Progenitor cell of endocrine pancreas (in vitro differentiated cells): ENCODE measurements at regions not wholly inside any gene's neighbourhood (a gene's known extent, or its start where the extent isn't known, plus 50 kb on each side); places are given as distances from the start of the nearest gene placed in this dataset.

Experiments
- DNase-seq: peaks from one replicate; pipeline ENCODE4 v3.0.0; 2021; ENCODE audit warnings: low spot score; ENCODE audit not compliant: unreplicated experiment
- H3K27ac Mint-ChIP-seq: 2 replicates; pipeline ENCODE4 v1.8.0; 2021; ENCODE audit warnings: mild to moderate bottlenecking, moderate library complexity, mixed read lengths
- H3K27me3 Mint-ChIP-seq: 2 replicates; pipeline ENCODE4 v1.8.0; 2021; ENCODE audit warnings: mixed read lengths
- H3K36me3 Mint-ChIP-seq: 2 replicates; pipeline ENCODE4 v1.8.0; 2022; ENCODE audit warnings: mixed read lengths; ENCODE audit not compliant: insufficient read depth
- H3K4me1 Mint-ChIP-seq: 2 replicates; pipeline ENCODE4 v1.8.0; 2021; ENCODE audit warnings: low read depth, mixed read lengths
- H3K4me3 Mint-ChIP-seq: 2 replicates; pipeline ENCODE4 v1.8.0; 2021; ENCODE audit warnings: low read depth, mild to moderate bottlenecking, moderate library complexity, mixed read lengths
- H3K9me3 Mint-ChIP-seq: 2 replicates; pipeline ENCODE4 v1.8.0; 2021; ENCODE audit warnings: low read depth, mixed read lengths
- TF ChIP-seq, protein P1 (sequence below): fragments of 200-600 bp; sonication (generic); IDR thresholded peaks from one replicate; pipeline ENCODE4 v1.5.0; 2021; ENCODE audit warnings: antibody characterized with exemption, mild to moderate bottlenecking; ENCODE audit not compliant: unreplicated experiment

DNA sequence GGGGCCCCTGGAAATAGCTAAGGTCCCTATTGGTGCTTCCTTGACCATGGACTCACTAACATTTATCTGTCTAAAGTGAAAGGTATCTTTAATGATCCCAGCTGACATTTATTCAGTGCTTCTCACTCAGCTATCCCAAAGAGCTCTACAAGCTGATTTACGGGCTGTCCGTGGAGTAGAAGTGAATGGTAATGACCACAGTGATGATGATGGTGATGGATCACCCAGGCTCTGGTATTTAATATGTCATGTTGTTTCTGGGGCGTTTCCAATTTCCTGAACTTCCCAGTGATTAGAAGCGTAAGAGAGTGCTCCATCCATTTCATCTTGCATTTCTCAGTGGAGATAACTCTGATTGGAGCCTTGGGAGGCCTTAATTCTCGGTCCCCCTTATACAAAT, 304.3 kb downstream of the HRH4 start:
- TF ChIP-seq, protein P1, sequence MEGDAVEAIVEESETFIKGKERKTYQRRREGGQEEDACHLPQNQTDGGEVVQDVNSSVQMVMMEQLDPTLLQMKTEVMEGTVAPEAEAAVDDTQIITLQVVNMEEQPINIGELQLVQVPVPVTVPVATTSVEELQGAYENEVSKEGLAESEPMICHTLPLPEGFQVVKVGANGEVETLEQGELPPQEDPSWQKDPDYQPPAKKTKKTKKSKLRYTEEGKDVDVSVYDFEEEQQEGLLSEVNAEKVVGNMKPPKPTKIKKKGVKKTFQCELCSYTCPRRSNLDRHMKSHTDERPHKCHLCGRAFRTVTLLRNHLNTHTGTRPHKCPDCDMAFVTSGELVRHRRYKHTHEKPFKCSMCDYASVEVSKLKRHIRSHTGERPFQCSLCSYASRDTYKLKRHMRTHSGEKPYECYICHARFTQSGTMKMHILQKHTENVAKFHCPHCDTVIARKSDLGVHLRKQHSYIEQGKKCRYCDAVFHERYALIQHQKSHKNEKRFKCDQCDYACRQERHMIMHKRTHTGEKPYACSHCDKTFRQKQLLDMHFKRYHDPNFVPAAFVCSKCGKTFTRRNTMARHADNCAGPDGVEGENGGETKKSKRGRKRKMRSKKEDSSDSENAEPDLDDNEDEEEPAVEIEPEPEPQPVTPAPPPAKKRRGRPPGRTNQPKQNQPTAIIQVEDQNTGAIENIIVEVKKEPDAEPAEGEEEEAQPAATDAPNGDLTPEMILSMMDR = no peak
- Mint-ChIP-seq H3K36me3 (no peaks in the 10 kb centered on the region), H3K4me1 (no peaks in the 10 kb centered on the region), H3K4me3 (no peak overlapping the region), H3K27me3 (no peaks in the 10 kb centered on the region), H3K9me3 (peaks cover 12% of the 10 kb centered on the region), H3K27ac (no peak overlapping the region)
- no peak for DNase-seq

DNA sequence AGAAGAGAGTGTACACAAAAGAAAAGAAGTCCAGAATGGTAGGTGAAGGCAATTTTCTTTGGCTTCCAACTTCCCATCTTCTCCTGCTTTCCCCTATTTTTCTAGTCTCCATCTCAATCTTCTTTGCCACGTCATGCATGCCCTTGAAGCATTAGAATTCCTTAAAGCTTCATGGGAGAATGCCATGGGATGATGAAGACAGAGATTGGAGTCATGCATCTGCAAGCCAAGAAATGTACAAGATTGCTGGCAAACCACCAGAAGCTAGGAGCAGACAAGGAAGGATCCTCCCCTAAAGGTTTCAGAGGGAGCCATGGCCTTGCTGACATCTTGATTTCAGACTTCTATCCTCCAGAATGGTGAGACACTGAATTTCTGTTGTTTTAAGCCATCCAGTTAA, 305.9 kb downstream of the HRH4 start:
- Mint-ChIP-seq H3K27me3 (peaks cover 3% of the 10 kb centered on the region), H3K4me1 (no peaks in the 10 kb centered on the region)
- DNase-seq = no peak

DNA sequence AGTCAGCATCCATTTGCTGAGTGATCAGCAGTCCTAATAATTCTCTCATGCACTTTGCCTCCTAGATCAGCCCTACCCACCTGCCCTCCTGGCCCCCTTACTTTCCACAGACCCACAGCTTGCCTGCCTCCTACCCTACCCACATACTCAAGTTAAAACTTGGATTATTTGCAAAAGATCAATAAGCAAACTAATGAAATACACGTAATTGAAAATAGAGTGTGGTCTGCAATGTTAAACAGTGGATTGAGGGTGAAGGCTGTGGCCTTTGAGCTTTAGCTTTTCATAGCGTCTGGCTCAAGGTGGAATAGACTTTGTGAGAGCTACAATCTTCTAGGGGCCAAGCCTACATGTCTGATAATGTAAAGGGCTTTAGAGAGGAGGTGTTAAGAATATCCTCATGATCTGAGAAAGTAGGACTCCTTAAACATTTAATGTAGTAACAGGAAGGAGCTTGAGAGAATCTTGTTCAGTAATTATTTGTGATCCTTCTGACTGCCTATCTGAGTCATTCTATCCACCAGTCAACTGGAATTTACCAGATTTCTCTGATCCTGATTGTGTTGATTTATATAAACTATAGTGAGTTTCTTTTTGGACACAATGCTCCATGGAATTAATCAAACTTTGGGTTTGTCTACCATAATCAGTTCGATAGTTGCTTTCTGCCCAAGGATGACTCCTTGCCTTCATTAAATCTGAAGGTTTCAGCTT, 310.0 kb downstream of the HRH4 start:
- H3K27me3 Mint-ChIP-seq = peaks cover 3% of the 10 kb centered on the region
- no peak for DNase-seq
- H3K36me3 Mint-ChIP-seq = no peaks in the 10 kb centered on the region
- H3K4me3 Mint-ChIP-seq = no peak overlapping the region
- TF ChIP-seq, protein P1 = no peak
- peaks cover 3% of the 10 kb centered on the region for H3K9me3 Mint-ChIP-seq
- H3K27ac Mint-ChIP-seq = no peak overlapping the region
- H3K4me1 Mint-ChIP-seq = no peaks in the 10 kb centered on the region

More for the DNA sequence above, 305.9 kb downstream of the HRH4 start:
- Mint-ChIP-seq H3K9me3 (peaks cover 6% of the 10 kb centered on the region), H3K27ac (no peak overlapping the region), H3K36me3 (no peaks in the 10 kb centered on the region), H3K4me3 (no peak overlapping the region)
- TF ChIP-seq, protein P1 = no peak

DNA sequence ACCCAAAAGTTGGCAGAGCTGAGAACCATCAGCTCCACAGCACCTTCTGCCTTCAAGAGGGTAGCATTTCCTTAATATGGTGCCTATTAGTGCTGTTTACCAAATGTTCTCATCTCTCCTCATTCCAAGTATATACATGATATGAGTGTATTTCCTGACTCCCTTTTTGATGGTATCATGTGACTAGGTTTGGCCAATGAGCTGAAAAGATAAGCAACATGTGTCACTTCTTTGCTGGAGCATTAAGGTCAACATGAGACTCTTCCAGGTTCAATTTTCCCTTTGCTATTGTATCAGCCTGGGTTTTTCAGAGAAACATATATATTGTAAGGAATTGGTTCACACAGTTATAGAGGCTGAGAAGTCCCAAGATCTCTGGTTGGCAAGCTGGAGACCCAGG, 310.9 kb downstream of the HRH4 start:
- H3K27ac Mint-ChIP-seq = no peak overlapping the region

DNA sequence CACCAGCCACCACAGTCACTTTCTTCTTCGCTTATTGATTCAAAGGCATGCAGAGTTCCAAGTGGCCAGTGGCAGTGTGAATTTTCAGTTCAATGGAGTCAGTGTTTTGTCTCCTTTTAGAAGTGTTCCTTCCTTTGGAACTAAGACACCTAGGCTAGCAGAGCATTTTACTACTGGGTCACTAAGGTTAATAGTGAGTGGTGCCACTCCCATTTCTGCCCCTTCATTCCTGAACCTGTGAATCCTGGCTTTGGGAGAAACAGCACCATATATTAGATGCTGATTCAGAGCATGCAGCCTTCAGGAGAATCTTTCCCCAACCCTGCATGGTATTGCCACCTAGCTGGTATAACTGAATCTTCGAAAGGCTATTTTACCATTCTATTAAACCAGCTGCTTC, 312.7 kb downstream of the HRH4 start:
- no peak overlapping the region for H3K27ac Mint-ChIP-seq
- peaks cover 3% of the 10 kb centered on the region for H3K27me3 Mint-ChIP-seq
- H3K4me1 Mint-ChIP-seq = no peaks in the 10 kb centered on the region
- DNase-seq = no peak
- H3K9me3 Mint-ChIP-seq = peaks cover 3% of the 10 kb centered on the region
- no peak overlapping the region for H3K4me3 Mint-ChIP-seq
- TF ChIP-seq, protein P1 = no peak
- no peaks in the 10 kb centered on the region for H3K36me3 Mint-ChIP-seq

More for the DNA sequence above, 310.9 kb downstream of the HRH4 start:
- peaks cover 3% of the 10 kb centered on the region for H3K27me3 Mint-ChIP-seq
- no peaks in the 10 kb centered on the region for H3K4me1 Mint-ChIP-seq
- H3K9me3 Mint-ChIP-seq = peaks cover 3% of the 10 kb centered on the region
- H3K4me3 Mint-ChIP-seq = no peak overlapping the region
- TF ChIP-seq, protein P1 = no peak
- no peak for DNase-seq
- no peaks in the 10 kb centered on the region for H3K36me3 Mint-ChIP-seq
